ENCODE measurements at regions not wholly inside any gene's neighbourhood (a gene's known extent, or its start where the extent isn't known, plus 50 kb on each side); places are given as distances from the start of the nearest gene placed in this dataset.

GRCh38 chr1:87227651-87228050 lies 101.0 kb upstream of the LMO4 start:
- no peak for TF ChIP-seq CTCF (IDR thresholded peaks at IDR 0.05; ENCODE audit: borderline replicate concordance)
- intact Hi-C loops (cut with micrococcal nuclease): no loop called here
- peaks cover 6% of the 10 kb centered on the region for H3K9me3 ChIP-seq (replicated peaks)
- no peak overlapping the region for H3K27ac ChIP-seq (replicated peaks)
- DNase-seq: no peak
- H3K4me1 ChIP-seq: peaks cover 12% of the 10 kb centered on the region
- no peak overlapping the region for H3K4me3 ChIP-seq
- H3K36me3 ChIP-seq: no peaks in the 10 kb centered on the region
- H3K27me3 ChIP-seq (ENCODE audit: low read depth): peaks cover 4% of the 10 kb centered on the region

- H3K27me3 ChIP-seq (ENCODE audit: low read depth): peaks cover 11% of the 10 kb centered on the region
- no peak overlapping the region for H3K4me3 ChIP-seq
- no peak overlapping the region for H3K27ac ChIP-seq (replicated peaks)
- no peaks in the 10 kb centered on the region for H3K36me3 ChIP-seq
- intact Hi-C loops (cut with micrococcal nuclease): no loop called here
- H3K9me3 ChIP-seq (replicated peaks): no peaks in the 10 kb centered on the region
- TF ChIP-seq CTCF (IDR thresholded peaks at IDR 0.05; ENCODE audit: borderline replicate concordance): no peak
- no peak for DNase-seq
- H3K4me1 ChIP-seq: peaks cover 12% of the 10 kb centered on the region
Measured at GRCh38 chr1:87230501-87230900, 98.2 kb upstream of the LMO4 start.

GRCh38 chr1:87231703-87232367 lies 96.8 kb upstream of the LMO4 start:
- H3K9me3 ChIP-seq (replicated peaks): no peaks in the 10 kb centered on the region
- no peak for DNase-seq
- H3K4me3 ChIP-seq: no peak overlapping the region
- H3K4me1 ChIP-seq: peaks cover 2% of the 10 kb centered on the region
- no peak for TF ChIP-seq CTCF (IDR thresholded peaks at IDR 0.05; ENCODE audit: borderline replicate concordance)
- H3K36me3 ChIP-seq: no peaks in the 10 kb centered on the region
- intact Hi-C loops (cut with micrococcal nuclease): no loop called here
- H3K27me3 ChIP-seq (ENCODE audit: low read depth): peaks cover 13% of the 10 kb centered on the region
- no peak overlapping the region for H3K27ac ChIP-seq (replicated peaks)

- H3K4me3 ChIP-seq: no peak overlapping the region
- H3K27ac ChIP-seq (replicated peaks): no peak overlapping the region
- no peaks in the 10 kb centered on the region for H3K4me1 ChIP-seq
- H3K9me3 ChIP-seq (replicated peaks): no peaks in the 10 kb centered on the region
- DNase-seq: no peak
- no peaks in the 10 kb centered on the region for H3K36me3 ChIP-seq
- intact Hi-C loops (cut with micrococcal nuclease): no loop called here
- TF ChIP-seq CTCF (IDR thresholded peaks at IDR 0.05; ENCODE audit: borderline replicate concordance): no peak
- peaks cover 16% of the 10 kb centered on the region for H3K27me3 ChIP-seq (ENCODE audit: low read depth)
Measured at GRCh38 chr1:87236585-87236984, 92.1 kb upstream of the LMO4 start.

- Histone ChIP-seq H3K36me3 (no peaks in the 10 kb centered on the region), H3K9me3 (replicated peaks) (no peaks in the 10 kb centered on the region), H3K4me3 (no peak overlapping the region), H3K27me3 (ENCODE audit: low read depth) (peaks cover 11% of the 10 kb centered on the region), H3K27ac (replicated peaks) (no peak overlapping the region), H3K4me1 (no peaks in the 10 kb centered on the region)
- no peak for TF ChIP-seq CTCF (IDR thresholded peaks at IDR 0.05; ENCODE audit: borderline replicate concordance)
- intact Hi-C loops (cut with micrococcal nuclease): no loop called here
- no peak for DNase-seq
Measured at GRCh38 chr1:87239997-87240605, 88.6 kb upstream of the LMO4 start.
